C4-2B (cell line): ENCODE measurements at regions not wholly inside any gene's neighbourhood (a gene's known extent, or its start where the extent isn't known, plus 50 kb on each side); places are given as distances from the start of the nearest gene placed in this dataset.

ENCODE experiments used
- CTCF ChIP-seq: fragments of 450-650 bp; conservative IDR thresholded peaks from 2 replicates; pipeline ENCODE4 v1.5.1; 2017; ENCODE audit warnings: mild to moderate bottlenecking
- ZFX ChIP-seq: fragments of 450-650 bp; IDR thresholded peaks from 2 replicates; pipeline ENCODE4 v1.6.1; 2017

GRCh38 chr14:58735596-58735995 is 97.8 kb downstream of the DACT1 start:
- TF ChIP-seq ZFX, result no peak
- TF ChIP-seq CTCF, result no peak
